Testis (tissue), 2 donors: ENCODE measurements at regions not wholly inside any gene's neighbourhood (a gene's known extent, or its start where the extent isn't known, plus 50 kb on each side); places are given as distances from the start of the nearest gene placed in this dataset.

Experiments used
- POLR2A ChIP-seq: fragments of 450-650 bp; IDR thresholded peaks from one replicate; pipeline ENCODE4 v1.6.1; 2017; ENCODE audit warnings: antibody characterized with exemption, mild to moderate bottlenecking, moderate library complexity
- TF ChIP-seq, protein P1 (sequence below), 3 experiments: fragments of 450-650 bp in 2 of 3; fragments of 200-600 bp in 1 of 3; sonication (generic) in 1 of 3; IDR thresholded peaks; one replicate each; pipeline ENCODE4 v1.5.1; 2016 to 2019; ENCODE audit warnings: antibody characterized with exemption in 3 of 3, mild to moderate bottlenecking in 2 of 3, moderate library complexity in 1 of 3

DNA sequence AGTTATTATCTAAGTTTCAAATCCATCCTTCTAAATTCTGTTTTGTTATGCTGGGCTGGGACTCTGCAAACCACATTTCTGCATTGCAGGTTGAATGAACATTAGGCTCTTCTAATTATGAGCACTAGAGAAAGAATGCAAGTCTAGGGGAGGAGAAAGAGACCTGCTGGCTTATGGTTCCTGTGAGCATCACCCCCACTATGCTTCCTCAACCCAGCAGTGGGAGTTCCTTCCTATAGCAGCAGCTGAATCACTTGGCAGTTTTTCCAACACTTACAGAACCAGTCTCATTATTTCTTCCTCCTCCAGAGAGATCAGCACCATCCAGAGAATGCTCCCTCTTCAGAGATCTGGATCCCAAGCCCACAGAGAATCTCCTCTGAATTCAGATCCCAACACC is 297.7 kb upstream of the CLEC14A start:
- TF ChIP-seq, protein P1, sequence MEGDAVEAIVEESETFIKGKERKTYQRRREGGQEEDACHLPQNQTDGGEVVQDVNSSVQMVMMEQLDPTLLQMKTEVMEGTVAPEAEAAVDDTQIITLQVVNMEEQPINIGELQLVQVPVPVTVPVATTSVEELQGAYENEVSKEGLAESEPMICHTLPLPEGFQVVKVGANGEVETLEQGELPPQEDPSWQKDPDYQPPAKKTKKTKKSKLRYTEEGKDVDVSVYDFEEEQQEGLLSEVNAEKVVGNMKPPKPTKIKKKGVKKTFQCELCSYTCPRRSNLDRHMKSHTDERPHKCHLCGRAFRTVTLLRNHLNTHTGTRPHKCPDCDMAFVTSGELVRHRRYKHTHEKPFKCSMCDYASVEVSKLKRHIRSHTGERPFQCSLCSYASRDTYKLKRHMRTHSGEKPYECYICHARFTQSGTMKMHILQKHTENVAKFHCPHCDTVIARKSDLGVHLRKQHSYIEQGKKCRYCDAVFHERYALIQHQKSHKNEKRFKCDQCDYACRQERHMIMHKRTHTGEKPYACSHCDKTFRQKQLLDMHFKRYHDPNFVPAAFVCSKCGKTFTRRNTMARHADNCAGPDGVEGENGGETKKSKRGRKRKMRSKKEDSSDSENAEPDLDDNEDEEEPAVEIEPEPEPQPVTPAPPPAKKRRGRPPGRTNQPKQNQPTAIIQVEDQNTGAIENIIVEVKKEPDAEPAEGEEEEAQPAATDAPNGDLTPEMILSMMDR (IDR thresholded peaks at IDR 0.05): no peak
- no peak for TF ChIP-seq POLR2A
